Common myeloid progenitor, CD34-positive (primary cell): ENCODE measurements at regions not wholly inside any gene's neighbourhood (a gene's known extent, or its start where the extent isn't known, plus 50 kb on each side); places are given as distances from the start of the nearest gene placed in this dataset.

ENCODE experiments used
- CTCF ChIA-PET: fragments of 350-600 bp; sonication (Branson Sonifier 250); formaldehyde crosslinking; loops from one replicate; lab custom pipeline; 2021; ENCODE audit warnings: antibody characterized with exemption; lab: Charles Lee
- POLR2A ChIA-PET: fragments of 350-600 bp; sonication (Branson Sonifier 250); formaldehyde crosslinking; loops from one replicate; lab custom pipeline; 2021; ENCODE audit warnings: antibody characterized with exemption; lab: Charles Lee
- DNase-seq, 3 donors: peaks; one replicate each; pipeline versions ENCODE4 v3.0.0 to v3.0.0-alpha.2; 2013
- H3K27ac ChIP-seq, 2 experiments: 1 replicate in 1 of 2; 2 replicates in 1 of 2; pipeline ENCODE4 v1.7.0; 2013; ENCODE audit warnings: inconsistent platforms in 2 of 2, low read length in 2 of 2, mild to moderate bottlenecking in 2 of 2, low read depth in 1 of 2, moderate library complexity in 1 of 2; ENCODE audit not compliant: severe bottlenecking in 2 of 2, insufficient read depth in 1 of 2, poor library complexity in 1 of 2
- H3K27me3 ChIP-seq, 5 experiments: replicated peaks in 2 of 5; 1 replicate in 3 of 5; 2 replicates in 2 of 5; pipeline versions ENCODE4 v1.6.1 to v1.7.0; 2013; ENCODE audit warnings: low read length in 4 of 5, mild to moderate bottlenecking in 2 of 5, moderate library complexity in 2 of 5, inconsistent platforms in 1 of 5; ENCODE audit not compliant: insufficient read depth in 5 of 5, control insufficient read depth in 4 of 5
- H3K36me3 ChIP-seq, 4 experiments: 1 replicate in 2 of 4; 2 replicates in 2 of 4; pipeline versions ENCODE4 v1.6.1 to v1.7.0; 2013; ENCODE audit warnings: low read length in 3 of 4, control low read depth in 1 of 4, mild to moderate bottlenecking in 1 of 4; ENCODE audit not compliant: control insufficient read depth in 4 of 4, insufficient read depth in 4 of 4
- H3K4me1 ChIP-seq, 4 experiments: 1 replicate in 3 of 4; 2 replicates in 1 of 4; pipeline versions ENCODE4 v1.6.1 to v1.7.1; 2013; ENCODE audit warnings: low read length in 3 of 4, mild to moderate bottlenecking in 3 of 4, control low read depth in 1 of 4, inconsistent platforms in 1 of 4, moderate library complexity in 1 of 4; ENCODE audit not compliant: control insufficient read depth in 4 of 4, insufficient read depth in 4 of 4; ENCODE audit errors: control extremely low read depth in 1 of 4
- H3K4me3 ChIP-seq, 7 experiments: 1 replicate in 4 of 7; 2 replicates in 3 of 7; pipeline versions ENCODE4 v1.5.1 to v1.7.0; 2013; ENCODE audit warnings: mild to moderate bottlenecking in 7 of 7, low read length in 6 of 7, moderate library complexity in 6 of 7, inconsistent platforms in 2 of 7, low read depth in 2 of 7, control low read depth in 1 of 7; ENCODE audit not compliant: insufficient read depth in 4 of 7, control insufficient read depth in 1 of 7; ENCODE audit errors: extremely low read depth in 1 of 7
- H3K9me3 ChIP-seq, 5 experiments: 1 replicate in 4 of 5; 2 replicates in 1 of 5; pipeline versions ENCODE4 v1.6.1 to v1.7.1; 2013; ENCODE audit warnings: low read length in 4 of 5, mild to moderate bottlenecking in 2 of 5, inconsistent platforms in 1 of 5, low read depth in 1 of 5, moderate library complexity in 1 of 5; ENCODE audit not compliant: control insufficient read depth in 4 of 5, insufficient read depth in 2 of 5; ENCODE audit errors: control extremely low read depth in 1 of 5
- WGBS: methylation state at CpG from one replicate; pipeline ENCODE4 v1.1.5; 2013; ENCODE audit not compliant: insufficient coverage; 5-methylcytosine and 5-hydroxymethylcytosine counted together

DNA sequence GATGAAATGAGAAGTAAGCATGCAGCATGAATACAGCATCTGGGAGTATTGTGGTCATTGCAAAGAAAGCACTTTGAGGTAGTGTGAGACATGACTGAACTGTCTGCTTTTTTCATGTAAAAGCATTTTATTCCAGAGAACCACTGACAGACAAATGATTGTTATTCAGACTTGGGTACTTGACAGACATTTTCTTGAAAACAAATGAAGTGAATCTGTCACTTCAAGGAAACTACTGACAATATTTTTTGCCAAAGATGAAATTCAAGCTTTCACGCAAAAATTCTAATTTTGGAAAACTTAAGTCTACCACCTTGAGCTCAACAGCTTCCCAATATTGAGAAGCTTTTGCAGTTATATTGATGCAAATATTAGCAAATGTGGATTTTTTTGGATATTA lies 255.7 kb downstream of the ARL6IP6 start:
- Histone ChIP-seq H3K27me3 (no peaks in the 10 kb centered on the region), H3K4me1 (no peaks in the 10 kb centered on the region), H3K9me3 (peaks cover 0 to 6% (median under 1%) of the 10 kb centered on the region in 5 experiments), H3K4me3 (no peak overlapping the region), H3K27ac (no peak overlapping the region), H3K36me3 (no peaks in the 10 kb centered on the region)
- DNase-seq = no peak
- no CpG with 5 or more reads among the region's 1 CpG for WGBS
- CTCF ChIA-PET = no interaction called here
- POLR2A ChIA-PET = no interaction called here

DNA sequence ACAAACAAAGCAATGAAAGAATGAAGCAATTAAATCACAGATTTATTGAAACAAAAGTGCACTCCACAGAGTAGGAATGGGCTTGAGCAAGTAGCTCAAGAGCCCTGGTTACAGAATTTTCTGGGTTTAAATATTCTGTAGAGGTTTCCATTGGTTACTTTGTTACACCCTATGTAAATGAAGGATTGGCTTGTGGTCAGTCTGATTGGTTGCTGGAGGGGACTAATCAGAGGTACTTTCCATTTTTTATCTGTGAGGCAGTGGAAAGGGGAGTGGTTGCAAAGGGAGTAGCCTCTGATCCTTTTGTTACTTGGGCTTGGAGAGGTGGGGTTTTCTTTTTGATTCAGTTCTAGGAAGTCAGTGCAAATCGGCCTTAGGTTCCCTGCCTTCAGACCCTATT lies 253.3 kb downstream of the ARL6IP6 start:
- DNase-seq = no peak
- Histone ChIP-seq H3K4me1 (no peaks in the 10 kb centered on the region), H3K36me3 (no peaks in the 10 kb centered on the region), H3K9me3 (peaks cover 0 to 7% (median 3%) of the 10 kb centered on the region in 5 experiments), H3K4me3 (no peak overlapping the region), H3K27ac (no peak overlapping the region), H3K27me3 (no peaks in the 10 kb centered on the region)
- POLR2A ChIA-PET = no interaction called here
- WGBS = 100% methylated on average over 1 of the region's 1 CpG
- CTCF ChIA-PET = no interaction called here

DNA sequence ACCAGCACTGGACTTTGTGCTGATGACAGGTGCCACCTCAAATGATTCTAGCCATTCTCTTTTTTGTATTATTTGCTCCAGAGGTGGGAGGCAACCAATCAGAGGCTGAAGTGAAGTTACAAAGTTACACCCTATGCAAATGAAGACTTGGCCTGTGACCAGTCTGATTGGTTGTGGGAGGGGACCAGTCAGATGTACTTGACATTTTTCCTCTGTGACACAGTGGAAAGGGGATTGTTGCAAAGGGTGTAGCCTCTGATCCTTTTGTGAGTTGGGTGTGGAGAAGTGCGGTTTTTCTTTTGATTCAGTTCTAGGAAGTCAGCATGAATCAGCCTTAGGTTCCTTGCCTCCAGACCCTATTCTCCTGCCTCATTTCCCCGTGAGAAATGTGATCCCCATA lies 244.0 kb downstream of the ARL6IP6 start:
- CTCF ChIA-PET = no interaction called here
- Histone ChIP-seq H3K4me3 (no peak overlapping the region), H3K36me3 (no peaks in the 10 kb centered on the region), H3K27ac (no peak overlapping the region), H3K4me1 (no peaks in the 10 kb centered on the region), H3K27me3 (peaks cover 0 to 2% (median 0%) of the 10 kb centered on the region in 5 experiments), H3K9me3 (no peaks in the 10 kb centered on the region)
- no peak for DNase-seq
- POLR2A ChIA-PET = no interaction called here
- no CpG with 5 or more reads among the region's 2 CpGs for WGBS

DNA sequence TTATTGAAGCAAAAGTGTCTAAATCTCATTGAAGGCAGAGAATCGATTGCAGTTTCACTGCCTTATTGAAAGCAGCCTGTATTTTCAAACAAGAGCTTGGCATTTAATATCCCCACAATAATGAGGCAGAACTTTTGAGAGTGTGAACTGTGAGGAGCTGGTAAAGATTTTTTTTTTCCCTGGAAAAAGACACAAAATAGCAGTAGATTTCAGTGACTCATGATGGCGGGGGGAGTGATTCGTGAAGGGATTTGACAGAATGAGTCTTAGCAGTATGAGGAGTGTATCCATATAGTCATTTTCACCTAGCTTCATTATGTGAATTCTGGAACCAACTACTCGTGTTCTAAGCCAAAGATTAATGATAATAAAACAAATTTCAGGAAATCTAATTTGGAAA lies 242.9 kb downstream of the ARL6IP6 start:
- DNase-seq = no peak
- H3K27ac ChIP-seq = no peak overlapping the region
- ChIA-PET CTCF (no interaction called here), POLR2A (no interaction called here)
- H3K4me1 ChIP-seq = no peaks in the 10 kb centered on the region
- no peaks in the 10 kb centered on the region for H3K9me3 ChIP-seq
- peaks cover 0 to 2% (median 0%) of the 10 kb centered on the region in 5 experiments for H3K27me3 ChIP-seq
- H3K36me3 ChIP-seq = no peaks in the 10 kb centered on the region
- WGBS = 100% methylated on average over 1 of the region's 4 CpGs
- no peak overlapping the region for H3K4me3 ChIP-seq

DNA sequence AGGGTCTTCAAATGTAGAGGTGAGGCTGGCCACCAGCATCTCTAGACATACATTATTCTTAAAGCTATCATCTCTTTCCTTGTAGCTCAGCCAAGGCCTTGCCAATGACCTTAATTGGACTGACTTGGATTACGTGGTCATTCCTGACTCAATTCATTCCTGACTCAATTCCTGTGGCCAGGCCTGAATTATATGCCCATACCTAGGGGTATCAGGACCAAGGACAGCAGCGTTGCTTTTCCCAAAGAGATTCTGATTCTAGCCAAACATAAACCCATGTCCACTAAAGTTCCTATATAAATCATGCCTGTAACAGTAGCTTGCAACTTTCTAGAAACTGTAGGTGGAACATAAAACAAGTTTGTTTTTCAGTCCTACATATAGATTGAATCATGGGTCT lies 231.7 kb downstream of the ARL6IP6 start:
- no peaks in the 10 kb centered on the region for H3K9me3 ChIP-seq
- no peak for DNase-seq
- WGBS = 56% methylated on average over 2 of the region's 2 CpGs
- no peaks in the 10 kb centered on the region for H3K27me3 ChIP-seq
- H3K27ac ChIP-seq = no peak overlapping the region
- peaks cover 0 to 4% (median 0%) of the 10 kb centered on the region in 4 experiments for H3K4me1 ChIP-seq
- ChIA-PET CTCF (no interaction called here), POLR2A (interaction anchor here (0.6 kb wide), 1 partner anchor 621 kb away, joined by 3 read pairs; no protein-coding TSS in a partner anchor)
- H3K4me3 ChIP-seq = no peak overlapping the region
- no peaks in the 10 kb centered on the region for H3K36me3 ChIP-seq

DNA sequence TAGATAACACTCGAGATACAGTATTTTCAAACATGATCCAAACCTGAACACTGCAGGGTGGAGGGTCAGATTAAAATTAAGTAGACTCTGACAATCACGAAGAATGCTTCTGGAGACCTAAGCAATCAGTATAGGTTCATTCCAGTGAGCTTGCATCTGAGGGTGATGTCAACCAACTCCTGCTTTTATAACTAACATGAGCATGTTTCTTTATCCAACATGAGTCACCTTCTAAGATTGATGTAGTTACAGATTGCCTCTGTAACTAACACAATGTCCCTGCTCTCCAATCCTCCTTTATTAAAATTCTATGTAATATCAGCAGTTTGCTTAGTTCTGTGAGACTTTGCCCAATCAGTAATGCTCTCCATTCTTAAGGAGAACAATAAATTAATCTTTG lies 225.7 kb downstream of the ARL6IP6 start:
- H3K4me1 ChIP-seq = peaks cover 0 to 4% (median 0%) of the 10 kb centered on the region in 4 experiments
- 80% methylated on average over 1 of the region's 2 CpGs for WGBS
- no peak for DNase-seq
- H3K36me3 ChIP-seq = no peaks in the 10 kb centered on the region
- POLR2A ChIA-PET = no interaction called here
- no peaks in the 10 kb centered on the region for H3K27me3 ChIP-seq
- H3K4me3 ChIP-seq = no peak overlapping the region
- no peak overlapping the region for H3K27ac ChIP-seq
- CTCF ChIA-PET = interaction anchor here (1.1 kb wide), 1 partner anchor 18 kb away, joined by 3 read pairs; no protein-coding TSS in a partner anchor
- no peaks in the 10 kb centered on the region for H3K9me3 ChIP-seq

DNA sequence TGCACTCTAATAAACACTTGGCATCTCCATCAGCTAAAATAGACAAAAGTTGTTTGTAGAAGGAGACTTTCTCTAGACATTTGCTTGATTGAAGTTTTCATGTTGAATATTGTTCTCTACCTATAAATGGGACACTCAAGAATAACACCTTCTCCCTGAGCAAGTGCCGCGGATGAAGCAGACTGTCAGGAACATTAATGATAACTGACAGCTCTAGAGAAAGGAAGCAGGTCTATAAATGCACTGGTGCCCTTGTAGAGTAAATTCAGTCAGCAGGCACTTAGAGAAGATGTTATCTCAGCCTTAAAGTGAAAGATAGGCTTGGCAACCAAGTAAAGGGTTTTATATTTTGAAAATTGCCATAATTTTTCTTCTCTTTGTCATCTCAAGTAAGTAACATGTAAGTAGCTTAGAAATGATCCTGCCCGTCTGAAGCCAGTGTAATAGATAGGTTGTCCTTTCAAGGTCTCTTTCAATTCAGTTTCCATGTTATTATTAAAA lies 224.6 kb downstream of the ARL6IP6 start:
- ChIA-PET POLR2A (no interaction called here), CTCF (interaction anchor here (0.5 kb wide), 1 partner anchor 536 kb away, joined by 3 read pairs; no protein-coding TSS in a partner anchor)
- H3K36me3 ChIP-seq = no peaks in the 10 kb centered on the region
- no peaks in the 10 kb centered on the region for H3K27me3 ChIP-seq
- H3K4me3 ChIP-seq = no peak overlapping the region
- no peak overlapping the region for H3K27ac ChIP-seq
- 90% methylated on average over 2 of the region's 3 CpGs for WGBS
- no peaks in the 10 kb centered on the region for H3K9me3 ChIP-seq
- peaks cover 0 to 4% (median 0%) of the 10 kb centered on the region in 4 experiments for H3K4me1 ChIP-seq
- DNase-seq = no peak
